Activated CD8-positive, alpha-beta memory T cell treated with anti-CD3 and anti-CD28 coated beads, Interleukin-2, amount 50 U/mL, for 24 hours (primary cell): ENCODE measurements at regions not wholly inside any gene's neighbourhood (a gene's known extent, or its start where the extent isn't known, plus 50 kb on each side); places are given as distances from the start of the nearest gene placed in this dataset.

Source experiments
- DNase-seq: peaks from one replicate; pipeline ENCODE4 v3.0.0-alpha.2; 2020; ENCODE audit errors: extremely low read depth

GRCh38 chr3:178446059-178446458 lies 90.2 kb upstream of the KCNMB2 start:
- DNase-seq = no peak

GRCh38 chr3:178450476-178450875 lies 85.8 kb upstream of the KCNMB2 start:
- DNase-seq = no peak

- no peak for DNase-seq
Measured at GRCh38 chr3:178451799-178452198, 84.4 kb upstream of the KCNMB2 start.

- no peak for DNase-seq
Measured at GRCh38 chr3:178454726-178455125, 81.5 kb upstream of the KCNMB2 start.

- DNase-seq = no peak
Measured at GRCh38 chr3:178455226-178455625, 81.0 kb upstream of the KCNMB2 start.

GRCh38 chr3:178455946-178456345 lies 80.3 kb upstream of the KCNMB2 start:
- DNase-seq = no peak

- DNase-seq = no peak
Measured at GRCh38 chr3:178456621-178457285, 79.5 kb upstream of the KCNMB2 start.

GRCh38 chr3:178457511-178457910 lies 78.7 kb upstream of the KCNMB2 start:
- DNase-seq = no peak

GRCh38 chr3:178458313-178459037 lies 77.8 kb upstream of the KCNMB2 start:
- DNase-seq = no peak

- DNase-seq = no peak
Measured at GRCh38 chr3:178459038-178459410, 77.2 kb upstream of the KCNMB2 start.

- DNase-seq = no peak
Measured at GRCh38 chr3:178465260-178466180, 70.7 kb upstream of the KCNMB2 start.

GRCh38 chr3:178472941-178473340 lies 63.3 kb upstream of the KCNMB2 start:
- DNase-seq = no peak

- DNase-seq = no peak
Measured at GRCh38 chr3:178474526-178474925, 61.7 kb upstream of the KCNMB2 start.

- no peak for DNase-seq
Measured at GRCh38 chr3:178475062-178475461, 61.2 kb upstream of the KCNMB2 start.

- DNase-seq = no peak
Measured at GRCh38 chr3:178476886-178477285, 59.4 kb upstream of the KCNMB2 start.

- no peak for DNase-seq
Measured at GRCh38 chr3:178479446-178479845, 56.8 kb upstream of the KCNMB2 start.

GRCh38 chr3:178479860-178480259 lies 56.4 kb upstream of the KCNMB2 start:
- no peak for DNase-seq

GRCh38 chr3:178480274-178480673 lies 56.0 kb upstream of the KCNMB2 start:
- no peak for DNase-seq

GRCh38 chr3:178480795-178481194 lies 55.4 kb upstream of the KCNMB2 start:
- no peak for DNase-seq

GRCh38 chr3:178482981-178483380 lies 53.3 kb upstream of the KCNMB2 start:
- DNase-seq = no peak

GRCh38 chr3:178483704-178484103 lies 52.5 kb upstream of the KCNMB2 start:
- DNase-seq = no peak

- DNase-seq = no peak
Measured at GRCh38 chr3:178485756-178486155, 50.5 kb upstream of the KCNMB2 start.
